Anterior cingulate cortex (tissue), 58 donors: ENCODE measurements at regions not wholly inside any gene's neighbourhood (a gene's known extent, or its start where the extent isn't known, plus 50 kb on each side); places are given as distances from the start of the nearest gene placed in this dataset.
A peak's percentile ranks its signal among the peaks of the same experiment; 100 is the strongest.

ENCODE experiments used
- DNase-seq, 58 donors: peaks; one replicate each; lab custom pipeline; 2025; lab: John Stamatoyannopoulos, UW

- peak in 55 of 58 donors; percentile 3 to 89 (median 53) for DNase-seq
Observed at GRCh38 chr2:9139491-9140443, 66.8 kb upstream of the ASAP2 start.

GRCh38 chr2:9137379-9138150, 69.0 kb upstream of the ASAP2 start:
- no peak for DNase-seq

GRCh38 chr2:9135822-9136558, 70.6 kb upstream of the ASAP2 start:
- no peak for DNase-seq

- DNase-seq: no peak
Observed at GRCh38 chr2:9127316-9127715, 79.3 kb upstream of the ASAP2 start.

- no peak for DNase-seq
Observed at GRCh38 chr2:9126540-9126939, 80.1 kb upstream of the ASAP2 start.

GRCh38 chr2:9124231-9124741, 82.3 kb upstream of the ASAP2 start:
- DNase-seq: no peak

- DNase-seq: no peak
Observed at GRCh38 chr2:9123069-9123468, 83.5 kb upstream of the ASAP2 start.

GRCh38 chr2:9122367-9122766, 84.2 kb upstream of the ASAP2 start:
- DNase-seq: no peak

GRCh38 chr2:9118383-9118960, 88.1 kb upstream of the ASAP2 start:
- no peak for DNase-seq

- DNase-seq: no peak
Observed at GRCh38 chr2:9115229-9115628, 91.4 kb upstream of the ASAP2 start.

GRCh38 chr2:9114458-9114857, 92.2 kb upstream of the ASAP2 start:
- DNase-seq: no peak

- DNase-seq: no peak
Observed at GRCh38 chr2:9113916-9114315, 92.7 kb upstream of the ASAP2 start.

GRCh38 chr2:9113262-9113661, 93.3 kb upstream of the ASAP2 start:
- DNase-seq: no peak

GRCh38 chr2:9112079-9112721, 94.4 kb upstream of the ASAP2 start:
- peak in 36 of 58 donors; percentile 12 to 75 (median 46) for DNase-seq

GRCh38 chr2:9110893-9111569, 95.6 kb upstream of the ASAP2 start:
- DNase-seq: no peak

- no peak for DNase-seq
Observed at GRCh38 chr2:9110346-9110884, 96.2 kb upstream of the ASAP2 start.

- no peak for DNase-seq
Observed at GRCh38 chr2:9109871-9110270, 96.7 kb upstream of the ASAP2 start.

GRCh38 chr2:9108210-9108967, 98.2 kb upstream of the ASAP2 start:
- no peak for DNase-seq
